Caki2 (cell line): ENCODE measurements at regions not wholly inside any gene's neighbourhood (a gene's known extent, or its start where the extent isn't known, plus 50 kb on each side); places are given as distances from the start of the nearest gene placed in this dataset.

Source experiments
- DNase-seq: peaks from one replicate; pipeline ENCODE4 v3.0.0-alpha.2; 2015; ENCODE audit warnings: low read depth
- in situ Hi-C: cut with HindIII; loops from 2 replicates; pipeline ENCODE4 v1.10.0; 2016; ENCODE audit warnings: low sequenced_read_pairs, low pct_unique_long_range_greater_than_20kb, mixed read lengths

- DNase-seq: no peak
- in situ Hi-C loops: no loop called here
These were observed 234.4 kb upstream of the MTNR1B start for GRCh38 chr11:92735039-92735438.

GRCh38 chr11:92738276-92738675 lies 231.2 kb upstream of the MTNR1B start:
- in situ Hi-C loops: no loop called here
- DNase-seq: no peak

GRCh38 chr11:92739041-92739440 lies 230.4 kb upstream of the MTNR1B start:
- DNase-seq: no peak
- in situ Hi-C loops: no loop called here

- no peak for DNase-seq
- in situ Hi-C loops: no loop called here
These were observed 230.0 kb upstream of the MTNR1B start for GRCh38 chr11:92739491-92739890.

- no peak for DNase-seq
- in situ Hi-C loops: no loop called here
These were observed 229.2 kb upstream of the MTNR1B start for GRCh38 chr11:92740276-92740675.

- in situ Hi-C loops: no loop called here
- DNase-seq: no peak
These were observed 224.4 kb upstream of the MTNR1B start for GRCh38 chr11:92744929-92745585.

- in situ Hi-C loops: no loop called here
- DNase-seq: no peak
These were observed 218.7 kb upstream of the MTNR1B start for GRCh38 chr11:92750794-92751193.

GRCh38 chr11:92751594-92751993 lies 217.9 kb upstream of the MTNR1B start:
- in situ Hi-C loops: no loop called here
- DNase-seq: no peak

GRCh38 chr11:92752122-92752521 lies 217.3 kb upstream of the MTNR1B start:
- in situ Hi-C loops: no loop called here
- no peak for DNase-seq

- in situ Hi-C loops: no loop called here
- DNase-seq: no peak
These were observed 216.3 kb upstream of the MTNR1B start for GRCh38 chr11:92753161-92753560.

- in situ Hi-C loops: no loop called here
- no peak for DNase-seq
These were observed 211.1 kb upstream of the MTNR1B start for GRCh38 chr11:92758241-92758780.

- DNase-seq: no peak
- in situ Hi-C loops: no loop called here
These were observed 209.8 kb upstream of the MTNR1B start for GRCh38 chr11:92759571-92760214.

GRCh38 chr11:92762121-92762540 lies 207.3 kb upstream of the MTNR1B start:
- in situ Hi-C loops: no loop called here
- DNase-seq: no peak

GRCh38 chr11:92763336-92763735 lies 206.1 kb upstream of the MTNR1B start:
- in situ Hi-C loops: no loop called here
- no peak for DNase-seq

GRCh38 chr11:92764128-92764527 lies 205.3 kb upstream of the MTNR1B start:
- no peak for DNase-seq
- in situ Hi-C loops: no loop called here

GRCh38 chr11:92765082-92765840 lies 204.2 kb upstream of the MTNR1B start:
- in situ Hi-C loops: no loop called here
- DNase-seq: no peak

- DNase-seq: no peak
- in situ Hi-C loops: no loop called here
These were observed 203.5 kb upstream of the MTNR1B start for GRCh38 chr11:92765965-92766371.

- DNase-seq: no peak
- in situ Hi-C loops: no loop called here
These were observed 202.8 kb upstream of the MTNR1B start for GRCh38 chr11:92766698-92767097.

GRCh38 chr11:92767416-92767815 lies 202.0 kb upstream of the MTNR1B start:
- in situ Hi-C loops: no loop called here
- DNase-seq: no peak
